ENCODE measurements at regions not wholly inside any gene's neighbourhood (a gene's known extent, or its start where the extent isn't known, plus 50 kb on each side); places are given as distances from the start of the nearest gene placed in this dataset.

GRCh38 chr7:33778195-33778594 is 127.1 kb upstream of the BMPER start:
- H3K9me3 ChIP-seq (replicated peaks; ENCODE audit: low read length): peaks cover 7% of the 10 kb centered on the region
- no peak overlapping the region for H3K4me3 ChIP-seq (ENCODE audit: low read length)
- peaks cover 40% of the 10 kb centered on the region for H3K4me1 ChIP-seq (ENCODE audit: control insufficient read depth, insufficient read depth, low read length)
- H3K27me3 ChIP-seq (ENCODE audit: control insufficient read depth, insufficient read depth, low read length): no peaks in the 10 kb centered on the region
- no peak overlapping the region for H3K4me2 ChIP-seq (ENCODE audit: low read length)
- no peak overlapping the region for H3K9ac ChIP-seq (ENCODE audit: low read depth, low read length)
- no peaks in the 10 kb centered on the region for H3K36me3 ChIP-seq (ENCODE audit: insufficient read depth, low read length)

- Histone ChIP-seq H3K36me3 (ENCODE audit: insufficient read depth, low read length) (no peaks in the 10 kb centered on the region), H3K4me1 (ENCODE audit: control insufficient read depth, insufficient read depth, low read length) (peaks cover 30% of the 10 kb centered on the region), H3K4me3 (ENCODE audit: low read length) (no peak overlapping the region), H3K9me3 (replicated peaks; ENCODE audit: low read length) (peaks cover 7% of the 10 kb centered on the region), H3K4me2 (ENCODE audit: low read length) (no peak overlapping the region), H3K27me3 (ENCODE audit: control insufficient read depth, insufficient read depth, low read length) (no peaks in the 10 kb centered on the region), H3K9ac (ENCODE audit: low read depth, low read length) (no peak overlapping the region)
These were observed 126.1 kb upstream of the BMPER start for GRCh38 chr7:33779216-33779615.

- H3K4me2 ChIP-seq (ENCODE audit: low read length): no peak overlapping the region
- H3K9me3 ChIP-seq (replicated peaks; ENCODE audit: low read length): peaks cover 7% of the 10 kb centered on the region
- no peak overlapping the region for H3K4me3 ChIP-seq (ENCODE audit: low read length)
- H3K9ac ChIP-seq (ENCODE audit: low read depth, low read length): no peak overlapping the region
- H3K4me1 ChIP-seq (ENCODE audit: control insufficient read depth, insufficient read depth, low read length): peaks cover 18% of the 10 kb centered on the region
- H3K27me3 ChIP-seq (ENCODE audit: control insufficient read depth, insufficient read depth, low read length): no peaks in the 10 kb centered on the region
- no peaks in the 10 kb centered on the region for H3K36me3 ChIP-seq (ENCODE audit: insufficient read depth, low read length)
These were observed 124.2 kb upstream of the BMPER start for GRCh38 chr7:33781167-33781566.

GRCh38 chr7:33781796-33782195 is 123.5 kb upstream of the BMPER start:
- Histone ChIP-seq H3K9ac (ENCODE audit: low read depth, low read length) (no peak overlapping the region), H3K4me3 (ENCODE audit: low read length) (no peak overlapping the region), H3K4me1 (ENCODE audit: control insufficient read depth, insufficient read depth, low read length) (peaks cover 18% of the 10 kb centered on the region), H3K9me3 (replicated peaks; ENCODE audit: low read length) (peaks cover 7% of the 10 kb centered on the region), H3K36me3 (ENCODE audit: insufficient read depth, low read length) (no peaks in the 10 kb centered on the region), H3K4me2 (ENCODE audit: low read length) (peak overlapping the region; percentile 8), H3K27me3 (ENCODE audit: control insufficient read depth, insufficient read depth, low read length) (no peaks in the 10 kb centered on the region)

- Histone ChIP-seq H3K9ac (ENCODE audit: low read depth, low read length) (no peak overlapping the region), H3K4me3 (ENCODE audit: low read length) (no peak overlapping the region), H3K27me3 (ENCODE audit: control insufficient read depth, insufficient read depth, low read length) (no peaks in the 10 kb centered on the region), H3K36me3 (ENCODE audit: insufficient read depth, low read length) (no peaks in the 10 kb centered on the region), H3K4me2 (ENCODE audit: low read length) (no peak overlapping the region), H3K4me1 (ENCODE audit: control insufficient read depth, insufficient read depth, low read length) (peaks cover 18% of the 10 kb centered on the region), H3K9me3 (replicated peaks; ENCODE audit: low read length) (peaks cover 7% of the 10 kb centered on the region)
These were observed 121.3 kb upstream of the BMPER start for GRCh38 chr7:33784000-33784399.

- H3K9ac ChIP-seq (ENCODE audit: low read depth, low read length): no peak overlapping the region
- H3K36me3 ChIP-seq (ENCODE audit: insufficient read depth, low read length): no peaks in the 10 kb centered on the region
- no peaks in the 10 kb centered on the region for H3K27me3 ChIP-seq (ENCODE audit: control insufficient read depth, insufficient read depth, low read length)
- H3K9me3 ChIP-seq (replicated peaks; ENCODE audit: low read length): no peaks in the 10 kb centered on the region
- H3K4me1 ChIP-seq (ENCODE audit: control insufficient read depth, insufficient read depth, low read length): no peaks in the 10 kb centered on the region
- no peak overlapping the region for H3K4me3 ChIP-seq (ENCODE audit: low read length)
- H3K4me2 ChIP-seq (ENCODE audit: low read length): no peak overlapping the region
These were observed 116.8 kb upstream of the BMPER start for GRCh38 chr7:33788531-33788930.

DNA sequence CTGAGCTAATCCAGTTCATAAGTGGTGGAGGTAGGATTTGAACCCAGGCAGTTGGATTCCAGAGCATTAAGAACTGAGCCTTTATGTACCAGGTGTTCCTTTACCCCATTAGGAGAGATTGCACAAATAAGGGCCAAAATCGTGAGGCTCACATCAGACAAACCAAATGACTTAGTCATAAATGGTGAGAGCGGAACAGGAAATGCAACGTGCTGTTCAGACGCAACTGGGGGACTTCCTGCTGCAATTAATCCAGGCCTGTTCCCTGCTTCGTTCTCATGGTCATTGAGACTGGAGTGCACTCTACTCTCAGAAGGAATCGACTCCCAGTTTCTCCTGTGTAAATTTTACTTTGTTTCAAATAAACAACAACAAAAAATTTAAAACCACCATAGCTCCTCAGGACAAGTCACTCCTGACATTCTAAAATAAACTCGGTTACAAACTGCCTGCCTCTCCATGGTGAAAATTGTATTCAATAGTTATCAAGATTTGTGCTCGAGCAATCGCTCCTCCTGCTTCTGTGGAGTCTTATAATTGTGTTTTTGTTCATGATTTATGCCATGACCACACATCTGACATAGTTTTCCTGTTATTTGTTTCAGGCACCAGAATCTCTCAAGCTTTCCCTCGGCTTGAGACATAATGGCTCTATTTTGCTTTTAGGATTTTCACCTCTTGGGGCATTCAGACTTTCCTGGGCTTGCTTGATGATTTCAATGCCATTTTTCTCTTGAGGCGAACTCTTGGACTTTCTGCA is 115.3 kb upstream of the BMPER start:
- H3K9me3 ChIP-seq (replicated peaks; ENCODE audit: low read length): no peaks in the 10 kb centered on the region
- H3K36me3 ChIP-seq (ENCODE audit: insufficient read depth, low read length): no peaks in the 10 kb centered on the region
- no peaks in the 10 kb centered on the region for H3K27me3 ChIP-seq (ENCODE audit: control insufficient read depth, insufficient read depth, low read length)
- no peaks in the 10 kb centered on the region for H3K4me1 ChIP-seq (ENCODE audit: control insufficient read depth, insufficient read depth, low read length)
- H3K4me3 ChIP-seq (ENCODE audit: low read length): no peak overlapping the region
- no peak overlapping the region for H3K9ac ChIP-seq (ENCODE audit: low read depth, low read length)
- no peak overlapping the region for H3K4me2 ChIP-seq (ENCODE audit: low read length)

DNA sequence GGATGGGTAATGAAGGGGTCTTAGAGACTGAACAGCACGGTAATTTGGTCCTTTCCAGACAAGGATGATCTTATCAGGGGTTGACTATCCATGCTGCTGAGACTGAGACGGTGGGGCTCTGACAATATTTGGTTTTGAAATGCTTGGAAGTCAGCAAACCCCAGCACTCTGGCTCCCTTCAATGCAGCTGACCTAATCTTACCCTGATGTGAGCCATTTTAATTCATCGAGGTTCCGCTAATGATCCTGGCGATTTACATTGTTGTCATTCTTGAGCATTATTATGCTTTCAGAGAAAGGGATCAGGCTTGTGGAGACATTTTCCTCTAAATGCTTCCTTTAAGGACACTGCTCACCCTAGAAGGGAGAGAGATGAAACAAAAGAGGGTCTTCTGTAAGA is 114.6 kb upstream of the BMPER start:
- H3K9ac ChIP-seq (ENCODE audit: low read depth, low read length): no peak overlapping the region
- no peaks in the 10 kb centered on the region for H3K36me3 ChIP-seq (ENCODE audit: insufficient read depth, low read length)

GRCh38 chr7:33792041-33792440 is 113.3 kb upstream of the BMPER start:
- Histone ChIP-seq H3K27me3 (ENCODE audit: control insufficient read depth, insufficient read depth, low read length) (no peaks in the 10 kb centered on the region), H3K4me1 (ENCODE audit: control insufficient read depth, insufficient read depth, low read length) (no peaks in the 10 kb centered on the region), H3K36me3 (ENCODE audit: insufficient read depth, low read length) (no peaks in the 10 kb centered on the region), H3K4me3 (ENCODE audit: low read length) (no peak overlapping the region), H3K9me3 (replicated peaks; ENCODE audit: low read length) (no peaks in the 10 kb centered on the region), H3K9ac (ENCODE audit: low read depth, low read length) (no peak overlapping the region), H3K4me2 (ENCODE audit: low read length) (no peak overlapping the region)

More for the DNA sequence above, 114.6 kb upstream of the BMPER start:
- Histone ChIP-seq H3K9me3 (replicated peaks; ENCODE audit: low read length) (no peaks in the 10 kb centered on the region), H3K4me1 (ENCODE audit: control insufficient read depth, insufficient read depth, low read length) (no peaks in the 10 kb centered on the region), H3K27me3 (ENCODE audit: control insufficient read depth, insufficient read depth, low read length) (no peaks in the 10 kb centered on the region), H3K4me2 (ENCODE audit: low read length) (no peak overlapping the region), H3K4me3 (ENCODE audit: low read length) (no peak overlapping the region)

GRCh38 chr7:33792547-33793105 is 112.7 kb upstream of the BMPER start:
- no peaks in the 10 kb centered on the region for H3K9me3 ChIP-seq (replicated peaks; ENCODE audit: low read length)

GRCh38 chr7:33793616-33794015 is 111.7 kb upstream of the BMPER start:
- Histone ChIP-seq H3K4me1 (ENCODE audit: control insufficient read depth, insufficient read depth, low read length) (no peaks in the 10 kb centered on the region), H3K4me2 (ENCODE audit: low read length) (no peak overlapping the region), H3K27me3 (ENCODE audit: control insufficient read depth, insufficient read depth, low read length) (no peaks in the 10 kb centered on the region), H3K9me3 (replicated peaks; ENCODE audit: low read length) (no peaks in the 10 kb centered on the region), H3K36me3 (ENCODE audit: insufficient read depth, low read length) (no peaks in the 10 kb centered on the region), H3K4me3 (ENCODE audit: low read length) (no peak overlapping the region), H3K9ac (ENCODE audit: low read depth, low read length) (no peak overlapping the region)

More at GRCh38 chr7:33792547-33793105, 112.7 kb upstream of the BMPER start:
- no peak overlapping the region for H3K9ac ChIP-seq (ENCODE audit: low read depth, low read length)
- no peak overlapping the region for H3K4me3 ChIP-seq (ENCODE audit: low read length)
- no peaks in the 10 kb centered on the region for H3K4me1 ChIP-seq (ENCODE audit: control insufficient read depth, insufficient read depth, low read length)
- H3K4me2 ChIP-seq (ENCODE audit: low read length): no peak overlapping the region
- no peaks in the 10 kb centered on the region for H3K27me3 ChIP-seq (ENCODE audit: control insufficient read depth, insufficient read depth, low read length)
- no peaks in the 10 kb centered on the region for H3K36me3 ChIP-seq (ENCODE audit: insufficient read depth, low read length)

- Histone ChIP-seq H3K9me3 (replicated peaks; ENCODE audit: low read length) (no peaks in the 10 kb centered on the region), H3K4me3 (ENCODE audit: low read length) (no peak overlapping the region), H3K27me3 (ENCODE audit: control insufficient read depth, insufficient read depth, low read length) (no peaks in the 10 kb centered on the region), H3K36me3 (ENCODE audit: insufficient read depth, low read length) (no peaks in the 10 kb centered on the region), H3K4me2 (ENCODE audit: low read length) (no peak overlapping the region), H3K9ac (ENCODE audit: low read depth, low read length) (no peak overlapping the region), H3K4me1 (ENCODE audit: control insufficient read depth, insufficient read depth, low read length) (no peaks in the 10 kb centered on the region)
These were observed 110.9 kb upstream of the BMPER start for GRCh38 chr7:33794419-33794818.

All from skeletal muscle satellite cell (primary cell).